Limb (tissue), 2 donors: ENCODE measurements at regions not wholly inside any gene's neighbourhood (a gene's known extent, or its start where the extent isn't known, plus 50 kb on each side); places are given as distances from the start of the nearest gene placed in this dataset.
A peak's percentile ranks its signal among the peaks of the same experiment; 100 is the strongest.
"Not testable (repeated sequence)": the region's sequence is repeated elsewhere in the genome, so short reads cannot be mapped to it uniquely, and the experiment has no call there.

Experiments used
- DNase-seq, 2 donors: peaks; one replicate each; pipeline ENCODE4 v3.0.0-alpha.2; 2016; ENCODE audit errors: extremely low spot score in 2 of 2

DNA sequence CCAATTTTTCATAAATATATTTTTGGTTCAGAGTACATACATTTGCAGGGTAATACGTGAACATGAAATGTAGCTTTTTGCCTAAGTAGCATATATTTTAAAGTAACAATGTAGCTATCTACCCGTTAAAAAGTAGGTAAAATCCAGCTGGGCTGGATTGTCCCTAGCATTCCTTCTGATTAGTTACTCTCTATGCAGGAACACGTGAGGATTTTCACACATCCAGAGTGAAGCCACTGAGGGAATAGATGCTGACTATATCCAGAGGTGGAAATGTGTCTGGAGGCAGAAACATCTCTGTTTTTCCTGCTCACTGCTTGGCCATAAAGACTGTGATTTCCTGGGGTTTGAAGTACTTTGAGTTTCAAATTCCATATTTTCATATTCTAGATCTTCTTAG lies 338.9 kb upstream of the KIAA1217 start:
- no peak for DNase-seq

DNA sequence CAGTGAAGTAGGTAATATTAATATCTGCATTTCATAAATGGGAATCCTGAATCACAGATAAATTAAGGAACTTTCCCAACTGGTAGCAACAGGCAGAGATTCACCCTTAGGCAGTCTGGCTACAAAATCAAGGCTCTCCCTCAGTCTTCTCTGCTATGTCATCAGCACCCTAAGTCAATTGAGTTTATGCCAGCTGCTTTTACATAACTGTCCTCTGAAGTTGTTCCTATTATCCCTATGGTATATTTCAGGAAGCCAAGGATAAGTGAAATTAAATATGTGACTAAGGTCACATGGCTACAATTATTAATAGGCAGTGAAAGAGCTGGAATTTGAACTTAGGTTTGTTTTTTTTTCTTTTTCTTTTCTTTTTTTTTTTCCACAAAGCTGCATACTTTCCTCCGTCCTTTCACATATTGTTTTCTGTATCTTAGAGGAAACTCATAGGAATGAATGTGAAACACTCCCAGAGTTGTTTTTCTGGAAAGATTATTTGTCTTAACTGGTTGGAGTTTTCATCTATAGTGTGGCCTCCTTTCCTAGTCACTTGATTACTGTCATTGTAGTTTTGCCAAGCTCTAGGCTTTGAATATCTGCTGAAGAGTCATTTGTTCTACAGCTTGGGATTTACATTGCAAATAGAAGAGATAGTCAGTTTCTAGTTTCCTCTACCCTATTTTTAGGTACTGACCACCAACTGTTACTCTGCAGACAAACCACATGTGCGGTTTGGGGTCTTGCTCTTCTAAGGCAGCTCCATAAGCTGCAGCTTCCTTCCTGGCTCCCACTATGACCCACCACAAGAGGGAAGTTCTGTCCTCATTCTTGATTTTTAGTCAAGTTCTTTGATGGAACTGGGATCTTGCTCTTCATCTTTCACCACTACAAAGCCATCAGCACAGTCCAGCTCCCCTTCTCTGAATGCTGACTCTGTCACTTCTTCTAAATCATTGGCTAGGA lies 338.0 kb upstream of the KIAA1217 start:
- DNase-seq: peak in 1 of 2 donors; percentile 18

DNA sequence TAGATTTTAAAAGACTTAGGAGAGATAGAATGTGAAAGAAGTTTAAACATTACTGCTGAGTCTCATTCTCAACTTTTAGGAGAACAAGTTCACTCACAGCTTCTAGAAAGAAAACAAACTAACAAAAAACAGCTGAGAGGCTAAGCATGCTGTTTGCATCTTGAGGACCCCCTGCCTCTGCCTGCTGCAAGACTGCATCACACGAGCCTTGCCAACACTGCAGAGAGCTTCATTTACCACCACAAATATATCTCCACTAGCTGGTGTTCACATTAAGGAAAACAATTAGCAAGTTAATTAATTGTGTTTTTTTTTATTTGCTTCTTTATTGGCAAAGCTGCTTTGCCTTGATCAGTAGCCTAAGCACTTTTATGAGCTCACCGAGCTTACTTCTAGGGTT lies 336.6 kb upstream of the KIAA1217 start:
- no peak for DNase-seq

DNA sequence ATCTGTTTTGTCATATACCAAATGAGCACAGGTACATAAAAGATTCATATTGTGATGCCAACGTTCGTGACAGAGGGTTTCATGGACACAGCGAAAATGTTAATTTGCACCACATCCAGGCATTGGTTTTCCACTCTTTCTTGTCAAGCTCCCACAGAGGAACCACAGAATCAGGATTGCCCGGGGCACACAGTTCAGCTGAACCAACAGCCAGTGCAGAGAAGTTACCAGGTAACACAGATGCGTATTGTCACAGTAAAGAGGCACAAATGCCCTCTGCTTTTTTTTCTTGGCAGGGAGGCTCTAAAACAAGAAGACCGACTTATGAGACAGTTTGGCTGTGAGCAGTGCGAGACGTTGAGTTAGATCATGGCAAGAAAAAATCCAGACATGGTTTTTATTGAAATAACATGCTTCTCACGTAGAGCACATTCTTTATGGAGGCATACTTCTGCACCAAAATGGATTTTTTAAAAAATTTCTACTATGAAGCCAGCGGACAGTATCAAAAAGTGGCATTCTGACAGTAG lies 331.1 kb upstream of the KIAA1217 start:
- no peak for DNase-seq

DNA sequence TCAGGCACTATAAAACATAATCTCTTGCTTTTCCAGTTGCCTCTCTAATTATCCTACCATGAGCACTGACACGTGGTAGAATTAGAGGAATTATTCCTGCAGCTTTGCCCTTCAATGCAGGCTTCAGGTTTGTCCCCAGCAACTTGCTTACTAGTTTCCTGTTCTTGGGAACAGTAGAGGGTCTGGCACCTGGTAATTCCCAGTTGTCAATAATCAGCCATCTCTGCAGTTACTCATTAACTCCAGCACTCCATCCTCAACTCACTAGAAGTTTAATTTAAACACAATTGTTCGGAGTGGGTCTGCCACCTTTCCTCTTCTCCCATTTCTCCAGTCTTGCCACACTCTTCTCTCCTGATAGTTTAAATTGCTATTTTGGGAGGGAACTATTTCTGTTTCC lies 324.3 kb upstream of the KIAA1217 start:
- DNase-seq: no peak

DNA sequence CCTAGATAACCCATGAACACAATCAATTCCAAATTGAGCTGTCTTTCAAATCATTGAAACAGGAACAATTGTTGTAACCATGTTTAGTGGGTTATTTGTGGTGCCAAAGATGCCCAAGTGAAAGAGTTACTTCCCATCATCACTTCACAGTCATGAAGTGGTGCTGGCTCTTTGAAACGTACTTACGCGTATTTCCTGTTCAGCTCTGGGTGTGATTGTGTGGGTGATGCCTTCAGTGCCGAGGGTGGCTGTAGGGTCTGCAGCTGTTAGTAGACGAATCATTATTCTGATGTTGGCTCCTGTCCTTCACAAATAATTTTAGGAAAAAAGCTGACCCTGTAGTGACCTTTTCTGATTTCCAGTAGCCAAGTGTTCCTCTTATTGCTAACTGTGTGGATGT lies 323.1 kb upstream of the KIAA1217 start:
- DNase-seq: no peak

DNA sequence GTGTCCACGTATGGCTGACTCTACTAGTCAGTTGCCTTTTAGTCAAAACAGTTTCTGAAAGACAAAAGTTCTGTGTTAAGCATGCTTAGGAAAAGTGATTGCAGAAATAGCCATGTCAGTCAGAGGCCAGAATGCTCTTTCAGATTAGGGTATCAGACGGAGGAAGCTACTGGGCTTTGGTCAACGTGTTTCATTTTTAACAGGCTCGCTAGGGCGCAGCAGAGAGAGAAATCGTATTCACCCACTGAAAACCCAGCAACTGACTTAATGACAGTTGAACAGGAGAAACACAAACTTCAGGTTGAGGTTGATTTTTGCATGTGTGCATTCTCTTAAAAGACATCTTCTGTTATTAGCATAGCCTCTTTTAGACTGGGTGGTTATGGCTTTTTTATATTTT lies 322.6 kb upstream of the KIAA1217 start:
- no peak for DNase-seq

DNA sequence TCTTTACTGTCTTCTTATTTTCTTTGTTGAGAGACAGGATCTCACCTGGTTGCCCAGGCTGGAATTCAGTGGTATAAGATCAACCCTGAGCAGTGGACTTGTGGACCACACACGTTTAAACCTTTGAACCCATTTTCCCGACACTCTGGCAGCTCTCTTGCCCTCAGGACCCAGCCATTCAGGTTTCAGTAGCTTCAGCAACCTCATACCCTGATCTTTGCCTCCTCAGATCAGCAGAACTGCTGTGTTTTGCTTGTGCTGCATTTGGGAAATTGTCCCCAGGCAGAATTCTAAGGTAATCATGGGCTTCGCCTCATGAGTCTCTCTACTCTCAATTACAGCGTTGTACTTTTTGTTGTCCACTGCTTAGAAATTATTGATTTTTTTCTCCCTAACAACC lies 317.6 kb upstream of the KIAA1217 start:
- no peak for DNase-seq

DNA sequence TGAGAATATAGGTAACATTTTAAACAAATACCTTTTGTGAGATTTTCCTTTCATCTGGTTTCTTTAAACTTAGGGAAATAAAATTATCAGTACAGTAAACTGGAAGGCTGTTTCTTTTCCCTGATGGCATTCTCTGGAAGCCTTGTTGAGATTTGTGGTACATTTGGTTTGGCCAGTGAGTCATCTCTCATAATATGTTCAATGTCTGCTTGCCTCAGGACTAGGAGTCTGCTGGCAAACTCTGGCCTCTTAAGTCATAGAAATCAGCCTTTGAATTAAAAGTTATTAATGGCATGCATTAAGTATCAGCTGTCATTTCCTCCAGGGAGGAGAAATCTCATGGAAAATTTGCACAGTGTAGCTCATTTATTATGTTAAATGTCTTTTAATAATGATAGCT lies 316.6 kb upstream of the KIAA1217 start:
- no peak for DNase-seq

DNA sequence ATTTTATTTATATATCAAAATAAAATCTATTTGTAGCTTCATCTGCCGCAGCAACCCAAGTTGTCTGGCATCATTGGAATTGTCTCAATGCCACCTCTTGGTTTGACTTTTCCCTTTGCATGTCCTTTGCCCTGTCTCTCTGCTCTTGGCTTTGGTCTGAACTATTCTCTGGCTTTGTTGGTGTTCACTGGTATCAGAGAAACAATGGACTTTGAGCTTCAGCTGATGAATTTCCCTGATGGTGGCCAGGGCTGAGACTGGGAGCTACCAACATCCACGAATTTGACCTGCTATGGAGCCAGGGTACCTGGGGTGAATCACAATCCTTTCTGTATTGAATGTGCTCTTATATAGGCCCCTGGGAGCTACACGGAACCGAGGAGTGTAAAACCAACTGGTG lies 311.7 kb upstream of the KIAA1217 start:
- DNase-seq: no peak

DNA sequence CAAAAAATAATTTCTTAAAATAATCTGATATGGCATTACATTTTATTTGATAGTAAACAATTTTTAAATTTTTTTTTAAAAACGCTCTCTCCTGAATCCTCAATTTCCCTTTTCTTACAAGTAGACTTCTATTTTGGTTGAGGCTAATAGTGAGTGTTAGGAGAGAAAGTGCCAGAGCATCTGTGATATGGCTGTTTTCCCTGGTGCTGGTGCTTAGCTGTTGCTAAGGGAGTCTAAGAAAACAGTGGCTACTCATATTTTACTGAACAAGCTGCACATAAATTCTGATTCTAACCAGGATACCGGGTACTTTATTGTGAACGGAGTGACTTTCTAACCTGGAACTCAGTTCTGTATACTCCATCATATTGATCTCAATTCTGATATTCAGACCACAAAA lies 311.1 kb upstream of the KIAA1217 start:
- peak in 1 of 2 donors; percentile 18 for DNase-seq

DNA sequence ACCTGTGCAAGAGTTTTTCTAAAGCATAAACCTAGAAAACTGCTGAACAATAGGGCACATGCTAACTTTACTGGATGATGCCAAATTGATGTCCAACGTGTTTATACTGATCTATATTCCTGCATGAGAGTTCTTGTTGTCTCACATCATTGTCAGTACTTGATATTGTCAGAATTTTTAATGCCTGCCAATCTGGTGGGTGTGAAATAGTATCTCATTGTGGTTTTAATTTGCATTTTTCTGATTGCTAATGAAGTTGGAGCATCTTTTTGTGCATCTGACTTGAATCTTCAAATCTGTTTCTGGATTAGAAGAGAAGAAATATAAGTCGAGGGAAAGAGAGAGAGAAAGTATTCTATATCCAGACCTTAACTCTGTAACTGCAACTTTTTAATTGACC lies 309.8 kb upstream of the KIAA1217 start:
- DNase-seq: no peak

DNA sequence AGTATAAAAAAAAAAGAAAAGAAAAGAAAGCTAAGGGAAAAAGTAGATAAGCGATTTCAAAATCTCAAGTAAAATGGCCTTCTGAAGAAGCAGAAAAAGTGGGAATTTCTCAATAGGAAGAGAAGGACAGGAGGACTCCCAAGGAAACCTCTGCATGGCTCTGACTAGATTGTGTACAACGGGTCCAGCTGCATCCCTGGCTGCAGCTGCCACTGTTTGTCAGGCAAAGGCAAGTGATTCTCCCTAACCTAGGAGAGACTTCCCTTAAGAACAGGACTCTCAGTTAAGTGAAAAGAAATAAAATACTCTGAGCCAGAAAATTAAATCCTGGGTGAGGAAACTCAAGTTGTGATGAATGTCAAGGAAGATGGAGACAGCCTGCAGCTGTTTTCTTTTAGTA lies 298.6 kb upstream of the KIAA1217 start:
- no peak for DNase-seq

DNA sequence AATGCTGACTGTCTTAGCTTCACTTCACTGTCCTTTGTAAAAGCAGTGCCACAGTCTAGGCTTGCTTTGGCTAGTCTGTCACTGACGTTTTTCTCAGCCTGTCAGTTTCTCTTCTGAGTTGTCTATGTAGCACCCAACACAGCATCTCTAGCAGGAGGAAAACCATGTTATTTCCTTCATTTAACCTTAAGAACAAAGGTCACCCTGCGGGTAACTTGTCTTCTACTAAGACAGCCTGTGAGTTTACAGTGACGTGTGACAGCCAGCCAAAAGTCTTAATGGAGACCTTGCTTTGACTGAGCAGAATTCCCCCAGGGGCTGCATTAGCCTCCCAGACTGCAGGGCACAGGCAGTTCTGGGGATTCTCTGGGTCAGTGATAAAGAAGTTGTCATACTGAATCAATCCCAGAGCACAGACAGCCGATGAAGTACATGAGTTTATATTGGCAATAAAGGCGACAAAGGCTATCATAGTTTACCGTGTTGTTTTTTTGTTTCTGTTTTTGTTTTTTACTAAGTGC lies 296.0 kb upstream of the KIAA1217 start:
- no peak for DNase-seq

DNA sequence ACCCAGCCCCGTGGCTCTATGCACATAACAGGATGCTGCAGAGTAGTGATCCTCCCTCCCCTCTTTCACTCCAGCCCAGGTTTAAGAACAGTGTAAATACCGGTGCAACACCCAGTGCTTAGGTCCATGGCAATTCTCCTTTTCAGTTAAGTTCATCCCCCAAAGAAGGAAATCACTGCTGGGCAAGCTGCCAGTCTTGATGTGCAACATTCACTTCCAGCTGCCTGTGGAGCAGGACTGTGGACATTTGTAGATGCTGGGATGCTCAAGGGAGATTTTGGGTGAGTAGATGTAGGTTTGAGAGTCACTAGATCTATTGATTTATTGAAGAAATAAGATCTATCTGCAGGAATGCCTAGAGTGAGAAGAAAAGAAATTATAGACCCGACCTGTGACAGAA lies 294.3 kb upstream of the KIAA1217 start:
- no peak for DNase-seq

DNA sequence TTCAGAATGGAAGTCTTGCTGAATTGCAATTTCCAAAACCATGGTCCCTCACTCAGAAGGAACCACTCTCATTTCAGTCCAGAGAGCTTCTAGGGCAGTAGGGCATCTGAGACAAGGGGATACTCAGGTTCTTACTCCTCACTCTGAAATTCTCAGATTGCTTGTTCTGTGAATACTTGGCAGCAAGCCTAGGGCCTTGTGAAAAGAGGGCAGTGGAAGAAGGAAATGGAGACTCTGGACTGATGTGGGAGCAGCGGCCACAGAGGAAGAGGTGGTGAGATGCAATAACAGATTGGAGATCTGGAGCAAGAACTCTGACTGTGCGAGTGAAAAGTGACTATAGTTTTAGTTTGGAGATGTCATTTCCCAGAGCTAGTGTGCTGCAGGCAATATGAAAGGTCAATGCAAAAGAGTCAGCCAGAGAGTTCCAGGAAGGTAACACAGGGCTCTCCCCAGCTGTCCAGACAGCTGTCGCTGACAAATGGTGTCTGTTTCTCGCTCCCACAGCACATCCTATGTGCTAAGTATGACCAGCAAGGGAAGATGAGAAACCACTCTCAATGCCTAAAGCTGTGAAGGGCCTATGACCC lies 291.6 kb upstream of the KIAA1217 start:
- DNase-seq: peak in 1 of 2 donors; percentile 48

DNA sequence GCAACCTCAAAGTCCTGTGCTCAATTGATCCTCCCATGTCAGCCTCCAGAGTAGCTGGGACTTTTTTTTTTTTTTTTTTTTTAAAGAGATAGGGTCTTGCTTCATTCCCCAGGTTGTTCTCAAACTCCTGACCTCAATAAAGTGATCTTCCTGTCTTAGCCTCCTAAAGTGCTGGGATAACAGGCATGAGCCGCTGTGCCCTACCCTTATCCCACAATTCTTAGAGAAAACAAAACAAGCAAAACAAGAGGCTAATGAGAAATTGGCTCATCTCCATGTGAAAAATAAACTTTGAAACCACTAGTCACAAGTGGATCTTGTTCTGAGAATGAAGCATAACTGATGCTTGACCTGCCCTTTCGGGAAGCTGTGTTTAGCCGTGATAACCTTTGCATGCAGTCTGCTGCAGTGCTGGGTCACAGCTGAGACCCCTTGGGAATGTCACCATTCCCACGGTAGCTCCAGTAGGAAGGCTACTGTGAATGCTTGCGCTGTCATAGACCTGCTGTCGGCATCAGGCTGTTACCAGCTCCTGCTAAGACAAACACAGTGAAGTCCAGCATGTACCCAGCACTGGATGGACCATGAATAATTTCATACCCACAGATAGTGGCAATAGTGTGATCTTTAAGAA lies 290.7 kb upstream of the KIAA1217 start:
- DNase-seq: no peak

DNA sequence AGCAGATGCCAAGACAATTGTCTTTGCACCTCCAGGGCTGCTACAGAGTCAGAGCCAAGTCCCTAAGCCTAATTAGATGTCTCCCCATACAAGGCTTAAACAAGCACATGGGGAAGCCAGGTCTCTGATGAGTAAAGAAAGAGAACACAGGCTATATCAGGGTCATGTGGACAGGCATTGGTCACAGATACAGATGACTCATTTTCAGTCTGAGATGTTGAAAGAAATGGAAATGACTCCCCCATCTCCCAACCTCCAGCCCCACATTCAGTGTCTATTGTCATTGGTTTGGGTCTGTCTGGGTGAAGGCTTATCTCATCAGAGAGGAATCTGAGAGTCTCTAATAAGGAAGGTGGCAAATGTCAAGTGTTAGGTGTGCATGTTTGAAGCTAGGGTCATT lies 290.1 kb upstream of the KIAA1217 start:
- no peak for DNase-seq

DNA sequence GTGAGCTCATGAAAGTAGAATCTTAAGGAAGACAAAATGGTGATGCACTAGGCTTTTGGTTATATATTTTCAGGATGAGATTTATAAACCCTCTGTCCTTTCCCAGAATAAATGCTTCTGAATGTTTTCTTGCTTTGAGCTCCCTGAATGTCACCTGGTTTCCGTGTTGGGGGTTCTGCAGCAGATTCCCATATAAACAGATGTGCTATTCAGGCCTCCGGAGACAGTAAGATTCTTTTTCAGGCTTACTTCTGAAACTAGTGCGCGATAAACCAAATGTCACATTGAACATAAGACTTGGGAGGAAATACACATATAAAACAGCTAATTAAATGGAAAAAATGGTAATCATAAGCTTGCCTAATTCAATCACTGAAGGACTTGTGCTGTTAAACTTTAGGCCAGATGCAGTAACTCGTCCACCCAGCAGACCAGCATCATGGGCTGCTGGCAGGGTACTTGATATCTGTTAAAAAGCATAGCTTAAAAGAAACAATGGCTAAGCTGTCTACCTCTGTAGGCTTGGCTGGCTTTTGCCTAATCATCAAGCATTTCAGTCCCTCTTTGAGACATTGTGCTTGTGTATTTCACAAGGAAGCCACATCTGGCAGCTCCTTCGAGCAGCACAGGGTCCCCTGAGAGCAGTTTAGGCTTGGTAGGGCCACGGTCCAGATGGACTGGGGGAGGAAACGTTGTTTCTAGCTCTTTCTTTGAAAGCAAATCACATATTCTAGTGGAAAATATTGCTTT lies 281.2 kb upstream of the KIAA1217 start:
- peak; percentile 53 to 62 for DNase-seq

DNA sequence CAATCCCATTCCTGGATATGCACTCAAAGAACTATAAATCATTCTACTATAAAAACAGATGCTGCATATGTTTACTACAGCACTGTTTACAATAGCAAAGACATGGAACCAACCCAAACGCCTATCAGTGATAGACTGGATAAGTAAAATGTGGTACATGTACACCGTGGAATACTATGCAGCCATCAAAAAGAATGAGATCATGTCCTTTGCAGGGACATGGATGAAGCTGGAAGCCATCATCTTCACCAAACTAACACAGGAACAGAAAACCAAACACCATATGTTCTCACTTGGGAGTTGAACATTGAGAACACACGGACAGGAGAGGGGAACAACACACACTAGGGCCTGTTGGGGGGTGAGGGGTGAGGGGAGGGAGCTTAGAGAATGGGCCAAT lies 274.9 kb upstream of the KIAA1217 start:
- not testable (repeated sequence) for DNase-seq

DNA sequence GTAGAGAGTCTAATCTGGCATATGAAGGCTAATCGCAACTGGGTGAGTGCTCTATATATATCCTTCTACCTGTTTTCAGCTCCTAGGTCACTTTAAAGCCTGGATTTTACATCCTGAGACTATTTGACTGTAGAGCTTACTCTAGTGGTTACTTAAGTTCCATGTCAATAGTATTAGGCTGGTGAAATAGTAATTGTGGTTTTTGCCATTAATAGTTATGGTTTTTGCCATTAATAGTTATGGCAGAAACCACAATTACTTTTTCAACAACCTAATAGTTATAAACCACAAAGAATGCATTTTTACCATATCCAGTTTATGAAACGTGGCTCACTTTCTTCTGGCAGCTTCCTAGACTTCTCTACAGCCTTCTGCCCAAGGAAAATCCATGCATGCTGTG lies 263.1 kb upstream of the KIAA1217 start:
- no peak for DNase-seq
